ENCODE measurements at regions not wholly inside any gene's neighbourhood (a gene's known extent, or its start where the extent isn't known, plus 50 kb on each side); places are given as distances from the start of the nearest gene placed in this dataset.
A peak's percentile ranks its signal among the peaks of the same experiment; 100 is the strongest.

- TF ChIP-seq, protein P1, sequence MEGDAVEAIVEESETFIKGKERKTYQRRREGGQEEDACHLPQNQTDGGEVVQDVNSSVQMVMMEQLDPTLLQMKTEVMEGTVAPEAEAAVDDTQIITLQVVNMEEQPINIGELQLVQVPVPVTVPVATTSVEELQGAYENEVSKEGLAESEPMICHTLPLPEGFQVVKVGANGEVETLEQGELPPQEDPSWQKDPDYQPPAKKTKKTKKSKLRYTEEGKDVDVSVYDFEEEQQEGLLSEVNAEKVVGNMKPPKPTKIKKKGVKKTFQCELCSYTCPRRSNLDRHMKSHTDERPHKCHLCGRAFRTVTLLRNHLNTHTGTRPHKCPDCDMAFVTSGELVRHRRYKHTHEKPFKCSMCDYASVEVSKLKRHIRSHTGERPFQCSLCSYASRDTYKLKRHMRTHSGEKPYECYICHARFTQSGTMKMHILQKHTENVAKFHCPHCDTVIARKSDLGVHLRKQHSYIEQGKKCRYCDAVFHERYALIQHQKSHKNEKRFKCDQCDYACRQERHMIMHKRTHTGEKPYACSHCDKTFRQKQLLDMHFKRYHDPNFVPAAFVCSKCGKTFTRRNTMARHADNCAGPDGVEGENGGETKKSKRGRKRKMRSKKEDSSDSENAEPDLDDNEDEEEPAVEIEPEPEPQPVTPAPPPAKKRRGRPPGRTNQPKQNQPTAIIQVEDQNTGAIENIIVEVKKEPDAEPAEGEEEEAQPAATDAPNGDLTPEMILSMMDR (IDR thresholded peaks at IDR 0.05; ENCODE audit: low read depth, low read length) = no peak
- DNase-seq (ENCODE audit: extremely low read depth, low read depth) = no peak
Measured at GRCh38 chr1:170369000-170369399, 163.0 kb upstream of the GORAB start.

GRCh38 chr1:170369417-170369816 is 162.5 kb upstream of the GORAB start:
- no peak for DNase-seq (ENCODE audit: extremely low read depth, low read depth)
- TF ChIP-seq, protein P1 (IDR thresholded peaks at IDR 0.05; ENCODE audit: low read depth, low read length) = no peak

- DNase-seq (ENCODE audit: extremely low read depth, low read depth) = no peak
- TF ChIP-seq, protein P1 (IDR thresholded peaks at IDR 0.05; ENCODE audit: low read depth, low read length) = no peak
Measured at GRCh38 chr1:170370087-170370486, 161.9 kb upstream of the GORAB start.

DNA sequence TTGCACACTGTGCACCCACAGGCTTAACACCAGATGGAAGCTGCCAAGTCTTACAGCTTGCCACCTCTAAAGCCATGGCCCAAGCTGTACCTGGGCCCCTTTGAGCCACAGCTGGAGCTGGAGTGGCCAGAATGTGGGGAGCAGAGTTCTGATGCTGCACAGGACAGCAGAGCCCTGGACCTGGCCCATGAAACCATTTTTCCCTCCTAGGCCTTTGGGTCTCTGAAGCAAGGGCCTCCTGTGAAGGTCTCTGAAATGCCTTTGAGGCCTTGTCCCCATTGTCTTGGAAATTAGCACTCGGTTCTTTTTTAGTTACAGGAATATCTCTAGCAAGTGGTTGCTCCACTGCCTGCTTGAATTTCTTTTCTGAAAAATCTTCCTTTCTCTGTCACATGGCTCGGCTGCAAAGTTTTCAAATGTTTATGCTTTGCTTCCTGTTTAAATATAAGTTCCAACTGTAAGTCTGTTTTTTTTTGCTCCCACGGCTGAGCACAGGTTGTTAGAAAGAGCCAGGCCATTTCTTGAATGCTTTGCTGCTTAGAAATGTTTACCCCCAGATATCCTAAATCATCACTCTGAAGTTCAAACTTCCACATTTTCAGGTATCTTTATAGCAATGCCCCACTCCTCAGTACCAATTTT is 156.8 kb upstream of the GORAB start:
- no peak for DNase-seq (ENCODE audit: extremely low read depth, low read depth)
- TF ChIP-seq, protein P1 (IDR thresholded peaks at IDR 0.05; ENCODE audit: low read depth, low read length) = no peak

DNA sequence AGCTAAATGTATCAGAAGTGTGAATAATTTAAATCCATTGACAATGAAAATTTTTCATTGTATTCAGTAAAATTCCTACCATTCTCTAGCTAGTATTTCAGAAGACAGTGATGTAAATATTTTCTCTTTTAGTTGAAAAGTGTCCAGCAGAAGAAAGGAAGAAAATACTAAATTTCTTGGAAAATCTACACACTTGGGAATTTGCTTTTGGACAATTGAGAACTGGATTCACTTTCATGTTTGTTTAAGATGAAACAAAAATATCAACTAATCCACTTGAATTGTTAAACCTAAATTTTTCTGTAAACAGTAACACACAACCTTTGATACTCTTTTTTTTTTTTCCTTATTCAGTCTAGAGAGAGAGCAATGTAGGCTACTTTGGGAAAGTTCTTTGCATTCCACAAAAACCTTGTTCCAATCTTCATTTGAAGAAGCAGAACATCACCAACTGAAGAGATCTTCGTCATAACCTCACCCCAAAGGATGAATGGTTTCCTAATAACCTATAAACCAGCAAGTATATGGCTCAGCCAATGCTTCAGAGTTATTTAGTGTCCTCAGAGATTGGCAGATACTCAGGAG is 155.1 kb upstream of the GORAB start:
- TF ChIP-seq, protein P1 (IDR thresholded peaks at IDR 0.05; ENCODE audit: low read depth, low read length) = no peak
- no peak for DNase-seq (ENCODE audit: extremely low read depth, low read depth)

- TF ChIP-seq, protein P1 (IDR thresholded peaks at IDR 0.05; ENCODE audit: low read depth, low read length) = no peak
- no peak for DNase-seq (ENCODE audit: extremely low read depth, low read depth)
Measured at GRCh38 chr1:170377440-170377839, 154.5 kb upstream of the GORAB start.

DNA sequence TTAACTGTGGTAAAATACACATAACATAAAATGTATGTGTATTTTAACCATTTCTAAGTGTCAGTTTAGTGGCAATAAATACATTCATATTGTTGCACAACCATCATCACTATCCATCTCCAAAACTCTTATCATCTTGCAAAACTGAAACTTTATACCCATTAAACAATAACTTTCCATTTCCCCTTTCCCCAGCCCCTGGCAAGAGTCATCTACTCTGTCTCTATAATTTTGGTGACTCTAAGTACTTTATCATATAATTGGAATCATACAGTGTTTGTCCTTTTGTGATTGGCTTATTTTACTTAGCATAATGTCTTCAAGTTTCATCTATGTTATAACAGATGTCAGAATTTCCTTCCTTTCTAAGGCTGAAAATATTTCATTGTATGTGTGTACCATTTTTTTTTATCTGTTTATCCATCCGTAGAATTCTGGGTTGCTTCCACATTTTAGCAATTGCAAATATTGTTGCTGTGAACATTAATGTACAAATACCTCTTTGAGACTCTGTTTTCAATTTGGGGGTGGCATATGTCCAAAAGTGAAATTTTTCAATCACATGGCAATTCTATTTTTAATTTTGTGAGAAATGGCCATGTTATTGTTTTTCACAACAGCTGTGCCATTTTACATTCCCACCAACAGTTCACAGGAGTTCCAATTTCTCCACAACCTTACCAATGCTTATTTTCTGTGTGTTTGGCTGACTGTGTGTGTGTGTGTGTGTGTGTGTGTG is 153.9 kb upstream of the GORAB start:
- DNase-seq (ENCODE audit: extremely low read depth, low read depth) = peak; percentile 88
- TF ChIP-seq, protein P1 (IDR thresholded peaks at IDR 0.05; ENCODE audit: low read depth, low read length) = no peak
